ENCODE measurements at regions not wholly inside any gene's neighbourhood (a gene's known extent, or its start where the extent isn't known, plus 50 kb on each side); places are given as distances from the start of the nearest gene placed in this dataset.

GRCh38 chr4:162341533-162341932 is 177.7 kb upstream of the FSTL5 start:
- POLR2A ChIA-PET = no interaction called here
- no peak for DNase-seq (ENCODE audit: extremely low spot score)

GRCh38 chr4:162323919-162324318 is 160.1 kb upstream of the FSTL5 start:
- POLR2A ChIA-PET = no interaction called here
- CTCF ChIA-PET = no interaction called here
- TF ChIP-seq SUZ12 (IDR thresholded peaks at IDR 0.05) (no peak), HDGF (IDR thresholded peaks at IDR 0.05; ENCODE audit: borderline replicate concordance) (no peak), BHLHE40 (IDR thresholded peaks at IDR 0.05; ENCODE audit: borderline replicate concordance) (no peak), SP1 (IDR thresholded peaks at IDR 0.05) (no peak), NFRKB (IDR thresholded peaks at IDR 0.05) (no peak), L3MBTL2 (conservative IDR thresholded peaks at IDR 0.05) (no peak), FOXA1 (IDR thresholded peaks at IDR 0.05) (no peak), ELF4 (IDR thresholded peaks at IDR 0.05) (no peak), CTBP1 (IDR thresholded peaks at IDR 0.05; ENCODE audit: borderline replicate concordance) (no peak), TARDBP (IDR thresholded peaks at IDR 0.05) (no peak), LEF1 (IDR thresholded peaks at IDR 0.05; ENCODE audit: borderline replicate concordance) (no peak), ZNF384 (IDR thresholded peaks at IDR 0.05) (no peak), ARNT (IDR thresholded peaks at IDR 0.05) (no peak), FOXM1 (IDR thresholded peaks at IDR 0.05; ENCODE audit: borderline replicate concordance) (no peak), FOXK2 (IDR thresholded peaks at IDR 0.05) (no peak)
- TF ChIP-seq, protein P1, sequence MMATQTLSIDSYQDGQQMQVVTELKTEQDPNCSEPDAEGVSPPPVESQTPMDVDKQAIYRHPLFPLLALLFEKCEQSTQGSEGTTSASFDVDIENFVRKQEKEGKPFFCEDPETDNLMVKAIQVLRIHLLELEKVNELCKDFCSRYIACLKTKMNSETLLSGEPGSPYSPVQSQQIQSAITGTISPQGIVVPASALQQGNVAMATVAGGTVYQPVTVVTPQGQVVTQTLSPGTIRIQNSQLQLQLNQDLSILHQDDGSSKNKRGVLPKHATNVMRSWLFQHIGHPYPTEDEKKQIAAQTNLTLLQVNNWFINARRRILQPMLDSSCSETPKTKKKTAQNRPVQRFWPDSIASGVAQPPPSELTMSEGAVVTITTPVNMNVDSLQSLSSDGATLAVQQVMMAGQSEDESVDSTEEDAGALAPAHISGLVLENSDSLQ (IDR thresholded peaks at IDR 0.05) = no peak
- no peak for DNase-seq (ENCODE audit: extremely low spot score)

More at GRCh38 chr4:162341533-162341932, 177.7 kb upstream of the FSTL5 start:
- CTCF ChIA-PET = no interaction called here
- TF ChIP-seq SUZ12 (IDR thresholded peaks at IDR 0.05) = no peak
- no peak for TF ChIP-seq SP1 (IDR thresholded peaks at IDR 0.05)
- no peak for TF ChIP-seq ZNF384 (IDR thresholded peaks at IDR 0.05)
- TF ChIP-seq, protein P1 (IDR thresholded peaks at IDR 0.05) = no peak
- no peak for TF ChIP-seq BHLHE40 (IDR thresholded peaks at IDR 0.05; ENCODE audit: borderline replicate concordance)
- no peak for TF ChIP-seq LEF1 (IDR thresholded peaks at IDR 0.05; ENCODE audit: borderline replicate concordance)
- TF ChIP-seq FOXA1 (IDR thresholded peaks at IDR 0.05) = no peak
- TF ChIP-seq ELF4 (IDR thresholded peaks at IDR 0.05) = no peak
- no peak for TF ChIP-seq CTBP1 (IDR thresholded peaks at IDR 0.05; ENCODE audit: borderline replicate concordance)
- TF ChIP-seq ARNT (IDR thresholded peaks at IDR 0.05) = no peak
- TF ChIP-seq FOXM1 (IDR thresholded peaks at IDR 0.05; ENCODE audit: borderline replicate concordance) = no peak
- TF ChIP-seq TARDBP (IDR thresholded peaks at IDR 0.05) = no peak
- no peak for TF ChIP-seq L3MBTL2 (conservative IDR thresholded peaks at IDR 0.05)
- TF ChIP-seq NFRKB (IDR thresholded peaks at IDR 0.05) = no peak
- no peak for TF ChIP-seq FOXK2 (IDR thresholded peaks at IDR 0.05)
- TF ChIP-seq HDGF (IDR thresholded peaks at IDR 0.05; ENCODE audit: borderline replicate concordance) = no peak

DNA sequence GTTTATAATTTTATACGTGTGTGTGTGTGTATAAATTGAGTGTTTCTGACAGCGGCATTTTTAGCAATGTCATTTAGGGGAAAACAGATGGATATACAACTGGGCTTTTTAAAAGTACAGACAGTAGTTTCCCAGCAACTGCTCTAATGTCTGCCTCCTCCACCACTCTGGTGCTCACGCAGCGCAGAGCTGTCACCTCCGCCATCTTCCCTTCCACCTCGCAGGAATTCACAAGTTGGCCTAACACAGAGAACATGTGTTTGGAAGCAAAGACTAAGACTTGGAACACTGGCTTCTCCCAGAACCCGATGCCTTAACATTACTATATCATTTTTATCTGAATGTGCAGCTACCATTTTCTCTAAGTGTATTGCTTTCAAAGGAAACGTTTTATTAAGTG is 158.3 kb upstream of the FSTL5 start:
- no peak for DNase-seq (ENCODE audit: extremely low spot score)
- TF ChIP-seq NFRKB (IDR thresholded peaks at IDR 0.05) (no peak), ELF4 (IDR thresholded peaks at IDR 0.05) (no peak), FOXM1 (IDR thresholded peaks at IDR 0.05; ENCODE audit: borderline replicate concordance) (no peak), LEF1 (IDR thresholded peaks at IDR 0.05; ENCODE audit: borderline replicate concordance) (no peak)
- POLR2A ChIA-PET = no interaction called here
- CTCF ChIA-PET = no interaction called here

DNA sequence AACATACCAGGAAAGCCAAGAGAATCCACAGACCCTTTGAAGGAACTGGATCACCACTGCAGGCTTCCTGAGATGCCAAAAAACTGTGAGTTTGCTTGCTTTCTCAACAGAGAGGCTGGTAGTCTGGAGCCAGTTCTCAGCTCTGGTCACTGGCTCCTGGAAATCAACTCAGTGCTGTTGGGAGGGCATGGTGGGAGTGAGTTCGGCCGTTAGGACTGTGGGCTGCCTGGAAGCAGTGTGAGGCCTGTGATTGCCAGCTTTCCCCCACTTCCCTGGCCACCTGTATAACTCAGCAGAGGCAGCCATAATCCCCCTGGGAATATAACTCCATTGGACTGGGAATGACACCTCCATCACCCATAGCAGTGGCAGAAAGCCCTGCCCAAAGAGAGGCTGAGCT is 122.0 kb upstream of the FSTL5 start:
- TF ChIP-seq ELF4 (IDR thresholded peaks at IDR 0.05) (no peak), NFRKB (IDR thresholded peaks at IDR 0.05) (no peak), BHLHE40 (IDR thresholded peaks at IDR 0.05; ENCODE audit: borderline replicate concordance) (no peak), FOXK2 (IDR thresholded peaks at IDR 0.05) (no peak), CTBP1 (IDR thresholded peaks at IDR 0.05; ENCODE audit: borderline replicate concordance) (no peak), SP1 (IDR thresholded peaks at IDR 0.05) (no peak), FOXM1 (IDR thresholded peaks at IDR 0.05; ENCODE audit: borderline replicate concordance) (no peak), TARDBP (IDR thresholded peaks at IDR 0.05) (no peak), FOXA1 (IDR thresholded peaks at IDR 0.05) (no peak)
- ChIA-PET CTCF (no interaction called here), POLR2A (no interaction called here)
- no peak for DNase-seq (ENCODE audit: extremely low spot score)

GRCh38 chr4:162282684-162283083 is 118.9 kb upstream of the FSTL5 start:
- DNase-seq (ENCODE audit: extremely low spot score) = no peak
- POLR2A ChIA-PET = no interaction called here
- CTCF ChIA-PET = interaction anchor here (0.6 kb wide), 1 partner anchor 114 kb away, joined by 3 read pairs; no protein-coding TSS in a partner anchor
- TF ChIP-seq ELF4 (IDR thresholded peaks at IDR 0.05) = no peak

DNA sequence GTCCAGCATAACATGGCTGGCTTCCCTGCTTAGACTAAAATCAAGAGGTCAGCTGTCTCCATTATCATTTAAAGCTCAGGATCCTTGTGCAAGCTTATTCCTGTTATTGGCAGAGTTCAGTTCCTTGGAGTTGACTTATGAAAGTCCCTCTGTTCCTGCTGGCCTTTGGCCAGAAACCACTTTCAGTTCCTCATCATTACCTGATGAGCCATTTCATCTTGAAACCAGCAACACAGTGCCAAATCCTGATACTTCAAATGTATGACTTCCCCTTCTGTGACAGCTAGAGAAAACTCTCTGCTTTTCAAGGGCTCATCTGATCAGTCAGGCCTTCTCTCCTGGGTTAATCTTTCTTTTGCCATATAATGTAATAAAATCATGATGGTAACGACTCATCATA is 110.6 kb upstream of the FSTL5 start:
- CTCF ChIA-PET = no interaction called here
- POLR2A ChIA-PET = no interaction called here
- no peak for TF ChIP-seq HDGF (IDR thresholded peaks at IDR 0.05; ENCODE audit: borderline replicate concordance)
- no peak for TF ChIP-seq ARNT (IDR thresholded peaks at IDR 0.05)
- no peak for TF ChIP-seq L3MBTL2 (conservative IDR thresholded peaks at IDR 0.05)
- TF ChIP-seq ZNF384 (IDR thresholded peaks at IDR 0.05) = no peak
- no peak for TF ChIP-seq LEF1 (IDR thresholded peaks at IDR 0.05; ENCODE audit: borderline replicate concordance)
- TF ChIP-seq CTBP1 (IDR thresholded peaks at IDR 0.05; ENCODE audit: borderline replicate concordance) = no peak
- TF ChIP-seq NFRKB (IDR thresholded peaks at IDR 0.05) = no peak
- no peak for TF ChIP-seq BHLHE40 (IDR thresholded peaks at IDR 0.05; ENCODE audit: borderline replicate concordance)
- TF ChIP-seq, protein P1 (IDR thresholded peaks at IDR 0.05) = no peak
- TF ChIP-seq SUZ12 (IDR thresholded peaks at IDR 0.05) = no peak
- TF ChIP-seq ELF4 (IDR thresholded peaks at IDR 0.05) = no peak
- TF ChIP-seq FOXK2 (IDR thresholded peaks at IDR 0.05) = no peak
- TF ChIP-seq FOXA1 (IDR thresholded peaks at IDR 0.05) = no peak
- no peak for TF ChIP-seq TARDBP (IDR thresholded peaks at IDR 0.05)
- no peak for DNase-seq (ENCODE audit: extremely low spot score)
